ENCODE measurements at regions not wholly inside any gene's neighbourhood (a gene's known extent, or its start where the extent isn't known, plus 50 kb on each side); places are given as distances from the start of the nearest gene placed in this dataset.

DNA sequence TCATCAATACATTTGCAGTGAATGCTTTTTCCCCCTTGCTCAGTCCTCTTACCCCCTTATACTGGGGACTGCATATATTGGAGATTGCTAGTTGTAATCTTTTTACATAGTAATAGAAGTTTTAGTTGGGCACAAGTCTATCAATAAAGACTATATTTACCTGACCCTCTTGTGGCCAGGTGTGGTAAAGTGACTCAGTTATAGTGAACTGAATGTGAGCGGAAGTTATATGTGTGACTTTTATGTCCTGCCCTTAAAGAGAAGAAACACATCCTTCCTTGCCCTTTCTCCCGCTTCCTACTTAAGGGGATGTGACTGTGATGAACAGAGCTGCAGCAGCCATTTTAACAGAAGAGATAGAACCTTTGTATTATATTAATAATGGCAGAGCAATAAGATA, 362.0 kb downstream of the METTL15 start:
- no peak for DNase-seq (ENCODE audit: low spot score)

- no peak for DNase-seq (ENCODE audit: low spot score)
These were observed 358.3 kb downstream of the METTL15 start for GRCh38 chr11:28466506-28466905.

DNA sequence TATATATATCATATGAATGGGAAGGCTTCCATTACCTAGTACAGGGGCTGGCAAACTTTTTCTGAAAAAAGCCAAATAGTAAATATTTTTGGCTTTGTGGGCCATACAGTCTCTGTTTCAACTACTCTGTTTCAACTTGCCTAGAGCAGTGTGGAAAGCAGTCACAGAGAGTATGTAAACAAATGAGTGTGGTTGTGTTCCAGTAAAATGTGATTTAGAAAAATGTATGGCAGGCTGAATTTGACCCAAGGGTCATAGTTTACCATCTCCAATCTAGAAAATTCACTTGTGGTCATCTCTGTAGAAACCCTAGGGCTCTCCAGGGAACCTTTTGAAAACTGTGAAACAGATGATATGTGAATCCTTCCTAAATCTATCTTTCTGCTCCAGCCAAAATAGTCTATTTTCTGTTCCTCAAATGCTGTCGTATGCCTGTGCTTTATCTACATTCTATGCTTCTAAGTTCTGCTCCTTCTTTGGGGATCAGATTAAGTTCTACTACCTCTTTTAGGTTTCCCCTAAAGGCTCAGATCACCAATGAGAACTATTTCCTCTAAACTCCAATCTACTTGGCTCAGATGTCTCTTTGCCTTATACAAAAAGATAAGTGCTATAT, 356.2 kb downstream of the METTL15 start:
- no peak for DNase-seq (ENCODE audit: low spot score)

DNA sequence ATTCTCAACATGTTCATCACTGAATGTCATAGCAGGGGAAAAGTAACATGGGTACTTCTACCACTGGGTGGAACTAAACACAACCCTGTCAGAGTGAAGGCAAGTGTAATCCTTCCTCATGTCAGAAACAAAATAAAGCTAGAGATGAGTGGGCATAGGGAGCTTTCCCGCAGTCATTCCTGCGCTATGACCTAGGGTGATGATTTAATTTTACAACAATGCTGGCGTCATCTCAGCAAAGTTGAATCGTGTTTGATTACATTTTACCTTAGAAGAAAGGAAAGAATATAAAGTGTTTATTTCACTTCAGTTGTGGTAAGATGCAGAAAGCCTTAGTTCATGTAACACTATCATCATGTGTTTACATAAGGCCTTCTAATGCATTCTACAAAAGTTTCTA, 355.6 kb downstream of the METTL15 start:
- no peak for DNase-seq (ENCODE audit: low spot score)

- no peak for DNase-seq (ENCODE audit: low spot score)
These were observed 353.7 kb downstream of the METTL15 start for GRCh38 chr11:28461846-28462245.

DNA sequence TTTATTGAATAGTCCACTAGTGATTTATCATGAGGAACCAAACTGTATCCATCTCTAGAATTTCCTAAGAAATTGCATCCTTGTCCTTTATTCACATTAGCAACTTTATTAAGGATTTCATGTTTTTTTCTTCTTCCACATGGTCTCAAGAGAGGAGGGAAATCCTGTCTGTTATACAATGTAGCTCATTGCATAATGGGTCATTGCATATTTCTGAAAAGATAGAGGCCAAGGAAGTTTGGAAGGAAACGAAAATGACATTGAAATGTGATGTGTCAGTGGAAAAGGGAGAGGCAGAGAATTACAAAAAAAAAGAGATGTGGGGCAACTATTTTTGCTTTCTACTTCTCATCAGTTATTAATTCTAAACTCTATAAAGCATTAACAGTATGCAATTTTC, 353.1 kb downstream of the METTL15 start:
- DNase-seq (ENCODE audit: low spot score) = no peak

GRCh38 chr11:28460348-28460747, 352.2 kb downstream of the METTL15 start:
- DNase-seq (ENCODE audit: low spot score) = no peak

DNA sequence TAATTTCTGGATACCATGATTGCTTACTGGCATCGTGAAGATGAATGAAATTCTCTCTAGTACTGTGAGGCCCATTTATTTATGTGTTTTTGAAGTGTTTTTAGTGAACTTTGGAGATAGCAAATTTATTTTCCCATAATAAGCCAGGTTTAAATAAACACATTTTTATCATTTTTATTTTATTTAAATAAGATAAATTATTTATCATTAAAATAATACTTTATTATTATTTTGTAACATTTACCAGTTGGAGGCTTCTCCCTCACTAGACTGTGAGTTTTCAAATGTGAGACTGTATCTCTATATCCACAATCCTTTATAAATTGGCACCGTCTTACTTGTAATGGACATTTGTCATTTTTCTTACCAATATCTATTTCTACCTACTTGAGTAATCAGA, 351.7 kb downstream of the METTL15 start:
- no peak for DNase-seq (ENCODE audit: low spot score)

- DNase-seq (ENCODE audit: low spot score) = no peak
These were observed 349.4 kb downstream of the METTL15 start for GRCh38 chr11:28457481-28458065.

- DNase-seq (ENCODE audit: low spot score) = no peak
These were observed 340.0 kb downstream of the METTL15 start for GRCh38 chr11:28448186-28448585.

- no peak for DNase-seq (ENCODE audit: low spot score)
These were observed 339.0 kb downstream of the METTL15 start for GRCh38 chr11:28447226-28447625.

- DNase-seq (ENCODE audit: low spot score) = peak; percentile 5
These were observed 333.9 kb downstream of the METTL15 start for GRCh38 chr11:28442131-28442530.

DNA sequence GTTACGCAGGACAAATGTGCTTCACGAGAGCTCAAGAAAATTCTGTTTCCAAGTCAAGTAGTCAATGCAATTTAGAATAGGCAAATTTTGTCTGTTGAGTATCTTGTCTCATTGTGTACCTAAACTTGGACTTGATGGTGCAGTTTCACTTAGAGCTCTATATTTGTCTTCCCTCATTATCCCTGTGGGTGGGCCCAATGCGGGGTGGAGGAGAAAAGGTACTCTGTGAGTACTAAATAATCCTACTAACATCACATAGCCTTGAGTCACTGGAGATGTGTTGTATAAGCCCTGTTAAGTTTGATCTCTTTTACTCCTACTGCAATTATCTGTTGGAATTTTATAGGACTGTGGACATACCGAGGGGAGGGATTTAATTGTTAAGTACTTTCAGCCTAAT, 331.2 kb downstream of the METTL15 start:
- DNase-seq (ENCODE audit: low spot score) = no peak

- no peak for DNase-seq (ENCODE audit: low spot score)
These were observed 311.9 kb downstream of the METTL15 start for GRCh38 chr11:28420099-28420498.

- DNase-seq (ENCODE audit: low spot score) = no peak
These were observed 309.6 kb downstream of the METTL15 start for GRCh38 chr11:28417601-28418323.

GRCh38 chr11:28412029-28412428, 303.8 kb downstream of the METTL15 start:
- DNase-seq (ENCODE audit: low spot score) = no peak

GRCh38 chr11:28401446-28401845, 293.3 kb downstream of the METTL15 start:
- no peak for DNase-seq (ENCODE audit: low spot score)

- DNase-seq (ENCODE audit: low spot score) = no peak
These were observed 292.3 kb downstream of the METTL15 start for GRCh38 chr11:28400331-28401100.

DNA sequence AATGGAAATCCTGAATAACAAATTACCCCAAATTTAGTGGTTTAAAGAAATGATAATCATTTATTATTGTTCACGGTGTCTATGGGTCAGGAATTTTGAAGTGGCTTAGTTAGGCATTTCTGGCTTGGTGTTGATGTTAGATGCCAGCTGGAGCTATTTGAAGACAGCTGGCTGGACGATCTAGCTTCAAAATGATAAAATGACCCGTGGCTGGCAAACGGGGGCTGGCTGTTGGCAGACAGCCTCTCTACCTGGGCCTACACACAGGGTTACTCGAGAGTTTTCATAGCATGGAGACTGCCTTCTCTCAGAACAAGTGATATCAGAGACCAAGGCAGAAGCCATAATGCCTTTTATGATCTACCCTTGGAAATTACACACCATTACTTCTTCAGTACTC, 285.2 kb downstream of the METTL15 start:
- no peak for DNase-seq (ENCODE audit: low spot score)

DNA sequence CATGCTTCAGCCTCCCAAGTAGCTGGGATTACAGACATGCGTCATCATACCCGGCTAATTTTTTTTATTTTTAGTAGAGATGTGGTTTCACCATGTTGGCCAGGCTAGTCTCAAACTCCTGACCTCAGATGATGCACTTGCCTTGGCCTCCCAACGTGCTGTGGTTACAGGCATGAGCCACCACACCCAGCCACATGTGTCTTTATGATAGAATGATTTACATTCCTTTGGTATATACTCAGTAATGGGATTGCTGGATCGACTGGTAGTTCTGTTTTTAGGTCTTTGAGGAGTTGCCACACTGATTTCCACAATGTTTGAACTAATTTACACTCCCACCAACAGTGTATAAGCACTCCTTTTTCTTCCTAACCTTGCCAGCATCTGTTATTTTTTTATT, 276.2 kb downstream of the METTL15 start:
- DNase-seq (ENCODE audit: low spot score) = no peak

DNA sequence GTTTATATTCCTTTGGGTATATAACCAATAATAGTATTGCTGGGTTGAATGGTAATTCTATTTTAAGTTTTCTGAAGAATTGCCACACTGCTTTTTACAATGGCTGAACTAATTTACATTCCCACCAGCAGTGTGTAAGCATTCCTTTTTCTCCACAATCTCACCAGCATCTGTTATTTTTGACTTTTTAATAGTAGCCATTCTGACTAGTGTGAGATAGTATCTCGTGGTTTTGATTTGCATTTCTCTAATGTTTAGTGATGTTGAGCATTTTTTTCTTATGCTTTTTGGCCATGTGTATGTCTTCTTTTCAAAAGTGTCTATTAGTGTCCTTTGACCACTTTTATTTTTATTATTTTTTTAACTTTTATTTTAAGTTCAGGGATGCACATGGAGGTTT, 275.3 kb downstream of the METTL15 start:
- no peak for DNase-seq (ENCODE audit: low spot score)

Data from SW480 (cell line).